HCT116 (cell line): ENCODE measurements at regions not wholly inside any gene's neighbourhood (a gene's known extent, or its start where the extent isn't known, plus 50 kb on each side); places are given as distances from the start of the nearest gene placed in this dataset.

ENCODE experiments used
- ATAC-seq: fragments of 200-7000 bp; cut with Tn5 transposase; 2 replicates; pipeline ENCODE4 v1.9.1; 2020; ENCODE audit warnings: mild to moderate bottlenecking, moderate library complexity
- BruUV-seq: library from RNA; stranded (reverse); fragments of 400-500 nt; replicated peaks from 2 replicates; lab custom pipeline; 2021; lab: Mats Ljungman, UMichigan
- CTCF ChIA-PET: fragments of 300-600 bp; sonication (Branson Sonifier 250); formaldehyde crosslinking; loops from one replicate; lab custom pipeline; 2021; ENCODE audit warnings: antibody characterized with exemption; lab: Charles Lee
- POLR2A ChIA-PET: fragments of 300-600, 350-600 bp; sonication (Branson Sonifier 250); formaldehyde crosslinking; loops from one replicate; lab custom pipeline; 2021; ENCODE audit warnings: antibody characterized with exemption; lab: Charles Lee
- RAD21 ChIA-PET, 2 experiments: fragments of 300-600 bp; sonication (Branson Sonifier 250); formaldehyde crosslinking; loops; one replicate each; lab custom pipeline; 2023; ENCODE audit warnings: low total read pairs in 2 of 2; ENCODE audit not compliant: uncharacterized antibody in 2 of 2, unreplicated experiment in 2 of 2, low non-redundant PET in 1 of 2; lab: Charles Lee
- DNase-seq: peaks from one replicate; pipeline ENCODE4 v3.0.0-alpha.2; 2010; ENCODE audit warnings: low read depth, low spot score
- H2AFZ ChIP-seq: fragments of 200-600 bp; shearing (Covaris generic), sonication (generic); 2 replicates; pipeline ENCODE4 v1.6.1; 2017; ENCODE audit warnings: low read depth, mixed run types, mixed read lengths, antibody characterized with exemption, low read length; ENCODE audit not compliant: poor library complexity, severe bottlenecking
- H3K27ac ChIP-seq: 2 replicates; pipeline ENCODE4 v1.5.1; 2012; ENCODE audit warnings: low read depth, low read length
- H3K27me3 ChIP-seq: fragments of 200-600 bp; sonication (generic); 2 replicates; pipeline ENCODE4 v1.6.1; 2016; ENCODE audit warnings: mixed run types, low read length, mixed read lengths; ENCODE audit not compliant: insufficient read depth
- H3K36me3 ChIP-seq, 2 experiments: fragments of 200-500 bp in 1 of 2; fragments of 200-600 bp in 1 of 2; sonication (Bioruptor generic) in 1 of 2; sonication (generic) in 1 of 2; 2 replicates each; pipeline versions ENCODE4 v1.5.1 to v1.6.1; 2014 to 2016; ENCODE audit warnings: low read length in 2 of 2, inconsistent platforms in 1 of 2, mixed read lengths in 1 of 2, mixed run types in 1 of 2; ENCODE audit not compliant: insufficient read depth in 2 of 2, control insufficient read depth in 1 of 2
- H3K4me1 ChIP-seq, 2 experiments: fragments of 200-600 bp in 1 of 2; sonication (generic) in 1 of 2; 2 replicates each; pipeline versions ENCODE4 v1.5.1 to v1.6.1; 2012 to 2017; ENCODE audit warnings: low read length in 2 of 2, inconsistent platforms in 1 of 2, mild to moderate bottlenecking in 1 of 2, mixed read lengths in 1 of 2, mixed run types in 1 of 2, moderate library complexity in 1 of 2; ENCODE audit not compliant: insufficient read depth in 2 of 2, control insufficient read depth in 1 of 2
- H3K4me2 ChIP-seq: fragments of 200-600 bp; sonication (generic); 2 replicates; pipeline ENCODE4 v1.6.1; 2017; ENCODE audit warnings: mixed run types, low read length, mixed read lengths
- H3K4me3 ChIP-seq, 2 experiments: fragments of 200-600 bp in 1 of 2; sonication (generic) in 1 of 2; replicated peaks in 1 of 2; 2 replicates each; pipeline ENCODE4 v1.5.1; 2011 to 2016; ENCODE audit warnings: low read length in 2 of 2, control low read depth in 1 of 2, low read depth in 1 of 2, mild to moderate bottlenecking in 1 of 2, mixed read lengths in 1 of 2, mixed run types in 1 of 2
- H3K79me2 ChIP-seq: fragments of 200-600 bp; sonication (generic); 2 replicates; pipeline ENCODE4 v1.6.1; 2017; ENCODE audit warnings: mild to moderate bottlenecking, mixed run types, low read length, moderate library complexity, mixed read lengths; ENCODE audit not compliant: insufficient read depth
- H3K9ac ChIP-seq: fragments of 200-600 bp; sonication (generic); 2 replicates; pipeline ENCODE4 v1.6.1; 2016; ENCODE audit warnings: low read length, mixed read lengths
- H3K9me2 ChIP-seq: fragments of 200-600 bp; sonication (generic), shearing (Covaris generic); 2 replicates; pipeline ENCODE4 v1.6.1; 2017; ENCODE audit warnings: mixed run types, mild to moderate bottlenecking, moderate library complexity; ENCODE audit not compliant: insufficient read depth
- H3K9me3 ChIP-seq, 2 experiments: fragments of 200-500 bp in 1 of 2; fragments of 200-600 bp in 1 of 2; sonication (Bioruptor generic) in 1 of 2; sonication (generic) in 1 of 2; 2 replicates each; pipeline ENCODE4 v1.6.1; 2014 to 2017; ENCODE audit warnings: low read length in 2 of 2, mixed read lengths in 2 of 2, inconsistent platforms in 1 of 2, low read depth in 1 of 2, mild to moderate bottlenecking in 1 of 2, mixed run types in 1 of 2, moderate library complexity in 1 of 2; ENCODE audit not compliant: control insufficient read depth in 1 of 2, insufficient read depth in 1 of 2
- H4K20me1 ChIP-seq: fragments of 200-600 bp; sonication (generic), shearing (Covaris generic); 2 replicates; pipeline ENCODE4 v1.6.1; 2017; ENCODE audit warnings: mixed run types, mild to moderate bottlenecking, moderate library complexity; ENCODE audit not compliant: insufficient read depth
- ATF3 ChIP-seq: IDR thresholded peaks from 2 replicates; pipeline ENCODE4 v1.6.1; 2012
- CBX3 ChIP-seq: IDR thresholded peaks from 2 replicates; pipeline ENCODE4 v1.6.1; 2012; ENCODE audit warnings: low read depth
- CEBPB ChIP-seq: IDR thresholded peaks from 2 replicates; pipeline ENCODE4 v1.6.1; 2012; ENCODE audit warnings: low read depth
- EGR1 ChIP-seq: IDR thresholded peaks from 2 replicates; pipeline ENCODE4 v1.6.1; 2012; ENCODE audit warnings: low read depth
- EZH2 ChIP-seq: fragments of 200-600 bp; sonication (generic); IDR thresholded peaks from 2 replicates; pipeline ENCODE4 v1.6.1; 2017; ENCODE audit warnings: antibody characterized with exemption, mixed run types
- EZH2phosphoT487 ChIP-seq: fragments of 200-600 bp; IDR thresholded peaks from 2 replicates; pipeline ENCODE4 v1.6.1; 2018; ENCODE audit warnings: antibody characterized with exemption, borderline replicate concordance
- JUND ChIP-seq: IDR thresholded peaks from 2 replicates; pipeline ENCODE4 v1.6.1; 2012
- POLR2A ChIP-seq: IDR thresholded peaks from 2 replicates; pipeline ENCODE4 v1.7.0; 2011; ENCODE audit warnings: borderline replicate concordance; ENCODE audit not compliant: insufficient read depth, insufficient read length; ENCODE audit errors: extremely low read depth
- REST ChIP-seq: IDR thresholded peaks from 2 replicates; pipeline ENCODE4 v1.6.1; 2012; ENCODE audit warnings: low read depth
- SIN3A ChIP-seq: IDR thresholded peaks from 2 replicates; pipeline ENCODE4 v1.6.1; 2012; ENCODE audit warnings: low read depth
- SP1 ChIP-seq: IDR thresholded peaks from 2 replicates; pipeline ENCODE4 v1.6.1; 2012; ENCODE audit warnings: low read depth
- SRF ChIP-seq: IDR thresholded peaks from 2 replicates; pipeline ENCODE4 v1.6.1; 2012; ENCODE audit warnings: low read depth
- TCF7L2 ChIP-seq: IDR thresholded peaks from 2 replicates; pipeline ENCODE4 v1.7.0; 2011; ENCODE audit warnings: borderline replicate concordance, inconsistent platforms; ENCODE audit not compliant: insufficient read depth, insufficient read length; ENCODE audit errors: extremely low read depth
- YY1 ChIP-seq: IDR thresholded peaks from 2 replicates; pipeline ENCODE4 v1.6.1; 2011; ENCODE audit warnings: low read length, low read depth, moderate library complexity, mild to moderate bottlenecking; ENCODE audit not compliant: insufficient replicate concordance; ENCODE audit errors: extremely low read depth
- ZFX ChIP-seq: fragments of 450-650 bp; IDR thresholded peaks from 2 replicates; pipeline ENCODE4 v1.6.1; 2017
- ZNF274 ChIP-seq: fragments of 200-500 bp; sonication (Bioruptor generic); IDR thresholded peaks from 2 replicates; pipeline ENCODE4 v1.6.1; 2014; ENCODE audit warnings: mild to moderate bottlenecking, low read depth, low read length, inconsistent platforms
- intact Hi-C: fragments of 100-400 bp; cut with micrococcal nuclease; formaldehyde crosslinking; loops from 2 replicates; pipeline ENCODE4 v1.10.0; 2022
- TF ChIP-seq, protein P1 (sequence below): IDR thresholded peaks from 2 replicates; pipeline ENCODE4 v1.6.1; 2012
- TF ChIP-seq, protein P2 (sequence below): IDR thresholded peaks from 2 replicates; pipeline ENCODE4 v1.6.1; 2011; ENCODE audit warnings: mild to moderate bottlenecking, low read length, moderate library complexity; ENCODE audit not compliant: insufficient replicate concordance; ENCODE audit errors: extremely low read depth

GRCh38 chr5:88130211-88130815 is 138.3 kb downstream of the TMEM161B start:
- no peaks in the 10 kb centered on the region for H3K27me3 ChIP-seq
- H2AFZ ChIP-seq, result no peak overlapping the region
- no peak overlapping the region for H3K4me2 ChIP-seq
- no peaks in the 10 kb centered on the region for H3K79me2 ChIP-seq
- TF ChIP-seq SRF, result no peak
- TF ChIP-seq SIN3A, result no peak
- no peak for TF ChIP-seq REST
- TF ChIP-seq JUND, result no peak
- no peak for TF ChIP-seq SP1
- TF ChIP-seq CBX3, result no peak
- no peak for TF ChIP-seq TCF7L2
- TF ChIP-seq EZH2, result no peak
- TF ChIP-seq ZFX, result no peak
- no peak for TF ChIP-seq EZH2phosphoT487
- no peak for TF ChIP-seq YY1
- no peak for TF ChIP-seq POLR2A
- TF ChIP-seq, protein P1, sequence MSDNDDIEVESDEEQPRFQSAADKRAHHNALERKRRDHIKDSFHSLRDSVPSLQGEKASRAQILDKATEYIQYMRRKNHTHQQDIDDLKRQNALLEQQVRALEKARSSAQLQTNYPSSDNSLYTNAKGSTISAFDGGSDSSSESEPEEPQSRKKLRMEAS, result no peak
- TF ChIP-seq EGR1, result no peak
- TF ChIP-seq CEBPB, result no peak
- no peak for TF ChIP-seq ZNF274
- TF ChIP-seq, protein P2, sequence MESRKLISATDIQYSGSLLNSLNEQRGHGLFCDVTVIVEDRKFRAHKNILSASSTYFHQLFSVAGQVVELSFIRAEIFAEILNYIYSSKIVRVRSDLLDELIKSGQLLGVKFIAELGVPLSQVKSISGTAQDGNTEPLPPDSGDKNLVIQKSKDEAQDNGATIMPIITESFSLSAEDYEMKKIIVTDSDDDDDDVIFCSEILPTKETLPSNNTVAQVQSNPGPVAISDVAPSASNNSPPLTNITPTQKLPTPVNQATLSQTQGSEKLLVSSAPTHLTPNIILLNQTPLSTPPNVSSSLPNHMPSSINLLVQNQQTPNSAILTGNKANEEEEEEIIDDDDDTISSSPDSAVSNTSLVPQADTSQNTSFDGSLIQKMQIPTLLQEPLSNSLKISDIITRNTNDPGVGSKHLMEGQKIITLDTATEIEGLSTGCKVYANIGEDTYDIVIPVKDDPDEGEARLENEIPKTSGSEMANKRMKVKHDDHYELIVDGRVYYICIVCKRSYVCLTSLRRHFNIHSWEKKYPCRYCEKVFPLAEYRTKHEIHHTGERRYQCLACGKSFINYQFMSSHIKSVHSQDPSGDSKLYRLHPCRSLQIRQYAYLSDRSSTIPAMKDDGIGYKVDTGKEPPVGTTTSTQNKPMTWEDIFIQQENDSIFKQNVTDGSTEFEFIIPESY, result no peak
- TF ChIP-seq ATF3, result no peak
- no peaks in the 10 kb centered on the region for H3K36me3 ChIP-seq
- no peaks in the 10 kb centered on the region for H3K9me3 ChIP-seq
- ChIA-PET POLR2A (no interaction called here), RAD21 (no interaction called here), CTCF (no interaction called here)
- DNase-seq (no peak), ATAC-seq (no peak)
- no peak overlapping the region for H3K27ac ChIP-seq
- no peaks in the 10 kb centered on the region for H3K9me2 ChIP-seq
- no peaks in the 10 kb centered on the region for H3K4me1 ChIP-seq
- H3K4me3 ChIP-seq, result no peak overlapping the region
- no peaks in the 10 kb centered on the region for H4K20me1 ChIP-seq
- H3K9ac ChIP-seq, result no peak overlapping the region
- intact Hi-C loops, result no loop called here
- no TSS peak for BruUV-seq
